Esophagus squamous epithelium (tissue), 5 donors: ENCODE measurements at regions not wholly inside any gene's neighbourhood (a gene's known extent, or its start where the extent isn't known, plus 50 kb on each side); places are given as distances from the start of the nearest gene placed in this dataset.

Experiments
- DNase-seq: peaks from one replicate; lab custom pipeline; 2025; lab: John Stamatoyannopoulos, UW
- H3K27ac ChIP-seq, 4 donors: fragments of 200-600 bp; sonication (generic); one replicate each; pipeline ENCODE4 v1.5.1; 2016 to 2019; ENCODE audit warnings: mild to moderate bottlenecking in 1 of 4
- H3K27me3 ChIP-seq, 4 donors: fragments of 200-600 bp; sonication (generic); 1 replicate in 3 of 4; 2 replicates in 1 of 4; pipeline versions ENCODE4 v1.5.1 to v1.6.0; 2017 to 2021; ENCODE audit warnings: antibody characterized with exemption in 1 of 4
- H3K36me3 ChIP-seq, 3 donors: fragments of 200-600 bp; sonication (generic); one replicate each; pipeline ENCODE4 v1.5.1; 2016 to 2019
- H3K4me1 ChIP-seq, 3 donors: fragments of 200-600 bp; sonication (generic); one replicate each; pipeline ENCODE4 v1.5.1; 2017 to 2019
- H3K4me3 ChIP-seq, 4 donors: fragments of 200-600 bp; sonication (generic); 1 replicate in 3 of 4; 2 replicates in 1 of 4; pipeline ENCODE4 v1.5.1; 2016 to 2019; ENCODE audit warnings: mild to moderate bottlenecking in 2 of 4, moderate library complexity in 1 of 4
- H3K9me3 ChIP-seq, 3 donors: fragments of 200-600 bp; sonication (generic); one replicate each; pipeline ENCODE4 v1.5.1; 2016 to 2019
- CTCF ChIP-seq, 6 experiments: fragments of 450-650 bp in 4 of 6; fragments of 200-600 bp in 2 of 6; sonication (generic) in 2 of 6; IDR thresholded peaks; one replicate each; pipeline ENCODE4 v1.5.1; 2016 to 2019; ENCODE audit warnings: antibody characterized with exemption in 6 of 6, mild to moderate bottlenecking in 4 of 6, moderate library complexity in 4 of 6
- POLR2A ChIP-seq, 4 donors: fragments of 450-650 bp; IDR thresholded peaks; one replicate each; pipeline ENCODE4 v1.6.1; 2017; ENCODE audit warnings: antibody characterized with exemption in 4 of 4, mild to moderate bottlenecking in 4 of 4, moderate library complexity in 3 of 4
- WGBS, 2 donors: methylation state at CpG; one replicate each; pipeline ENCODE4 v1.1.5; 2018; 5-methylcytosine and 5-hydroxymethylcytosine counted together
- intact Hi-C: fragments of 100-400 bp; cut with DNase I; formaldehyde crosslinking; loops from one replicate; pipeline ENCODE4 v1.15.0; 2022
- donor health status: DM: yes; HTN: yes; CAD: no.

GRCh38 chr3:63064209-63064755, 189.1 kb upstream of the CADPS start:
- DNase-seq = no peak
- TF ChIP-seq POLR2A (IDR thresholded peaks at IDR 0.05) (no peak), CTCF (IDR thresholded peaks at IDR 0.05) (no peak)
- Histone ChIP-seq H3K9me3 (no peaks in the 10 kb centered on the region), H3K4me1 (no peaks in the 10 kb centered on the region), H3K4me3 (no peak overlapping the region), H3K27ac (no peak overlapping the region), H3K36me3 (no peaks in the 10 kb centered on the region), H3K27me3 (no peaks in the 10 kb centered on the region)
- intact Hi-C loops = no loop called here
- 24 to 31% methylated on average over 1 of the region's 1 CpG for WGBS, 2 donors

GRCh38 chr3:63067999-63068645, 192.9 kb upstream of the CADPS start:
- Histone ChIP-seq H3K27ac (no peak overlapping the region), H3K36me3 (no peaks in the 10 kb centered on the region), H3K4me3 (no peak overlapping the region), H3K9me3 (no peaks in the 10 kb centered on the region), H3K4me1 (no peaks in the 10 kb centered on the region), H3K27me3 (no peaks in the 10 kb centered on the region)
- 29 to 36% methylated on average over 3 of the region's 3 CpGs for WGBS, 2 donors
- DNase-seq = no peak
- intact Hi-C loops = no loop called here
- TF ChIP-seq POLR2A (IDR thresholded peaks at IDR 0.05) (no peak), CTCF (IDR thresholded peaks at IDR 0.05) (no peak)

GRCh38 chr3:63069806-63070475, 194.7 kb upstream of the CADPS start:
- TF ChIP-seq CTCF (IDR thresholded peaks at IDR 0.05) (no peak), POLR2A (IDR thresholded peaks at IDR 0.05) (no peak)

GRCh38 chr3:63070476-63070810, 195.2 kb upstream of the CADPS start:
- Histone ChIP-seq H3K27me3 (no peaks in the 10 kb centered on the region), H3K27ac (no peak overlapping the region), H3K9me3 (no peaks in the 10 kb centered on the region), H3K4me3 (no peak overlapping the region), H3K36me3 (no peaks in the 10 kb centered on the region), H3K4me1 (no peaks in the 10 kb centered on the region)
- TF ChIP-seq CTCF (IDR thresholded peaks at IDR 0.05) (no peak), POLR2A (IDR thresholded peaks at IDR 0.05) (no peak)
- WGBS, 2 donors = 84 to 91% methylated on average over 1 of the region's 1 CpG
- DNase-seq = no peak
- intact Hi-C loops = no loop called here

More at GRCh38 chr3:63069806-63070475, 194.7 kb upstream of the CADPS start:
- 22 to 26% methylated on average over 3 of the region's 3 CpGs for WGBS, 2 donors
- intact Hi-C loops = no loop called here
- no peaks in the 10 kb centered on the region for H3K36me3 ChIP-seq
- H3K4me3 ChIP-seq = no peak overlapping the region
- H3K4me1 ChIP-seq = no peaks in the 10 kb centered on the region
- no peaks in the 10 kb centered on the region for H3K27me3 ChIP-seq
- no peaks in the 10 kb centered on the region for H3K9me3 ChIP-seq
- DNase-seq = no peak
- no peak overlapping the region for H3K27ac ChIP-seq

- intact Hi-C loops = no loop called here
- no peak overlapping the region for H3K27ac ChIP-seq
Measured at GRCh38 chr3:63076357-63076756, 201.1 kb upstream of the CADPS start.

More at GRCh38 chr3:63076357-63076756, 201.1 kb upstream of the CADPS start:
- H3K36me3 ChIP-seq = no peaks in the 10 kb centered on the region
- no peak for DNase-seq
- no peaks in the 10 kb centered on the region for H3K27me3 ChIP-seq
- H3K4me3 ChIP-seq = no peak overlapping the region
- TF ChIP-seq POLR2A (IDR thresholded peaks at IDR 0.05) (no peak), CTCF (IDR thresholded peaks at IDR 0.05) (no peak)
- H3K9me3 ChIP-seq = no peaks in the 10 kb centered on the region
- no peaks in the 10 kb centered on the region for H3K4me1 ChIP-seq
- 3 to 34% methylated on average over 2 of the region's 2 CpGs for WGBS, 2 donors
